GM19463 (cell line): ENCODE measurements at regions not wholly inside any gene's neighbourhood (a gene's known extent, or its start where the extent isn't known, plus 50 kb on each side); places are given as distances from the start of the nearest gene placed in this dataset.

Source experiments
- ATAC-seq: cut with Tn5 transposase; IDR thresholded peaks from one replicate; pipeline ENCODE4 v1.9.1; 2021; ENCODE audit warnings: mild to moderate bottlenecking, moderate library complexity; ENCODE audit not compliant: unreplicated experiment

GRCh38 chr1:208413006-208413405, 168.8 kb upstream of the PLXNA2 start:
- ATAC-seq = no peak

- no peak for ATAC-seq
Measured at GRCh38 chr1:208418667-208419066, 174.5 kb upstream of the PLXNA2 start.

GRCh38 chr1:208419746-208420420, 175.7 kb upstream of the PLXNA2 start:
- no peak for ATAC-seq

- no peak for ATAC-seq
Measured at GRCh38 chr1:208420696-208421095, 176.5 kb upstream of the PLXNA2 start.

GRCh38 chr1:208421486-208421885, 177.3 kb upstream of the PLXNA2 start:
- ATAC-seq = no peak

- ATAC-seq = no peak
Measured at GRCh38 chr1:208423526-208423925, 179.3 kb upstream of the PLXNA2 start.

GRCh38 chr1:208425096-208425495, 180.9 kb upstream of the PLXNA2 start:
- ATAC-seq = no peak

- no peak for ATAC-seq
Measured at GRCh38 chr1:208430220-208430619, 186.0 kb upstream of the PLXNA2 start.

- no peak for ATAC-seq
Measured at GRCh38 chr1:208431721-208432120, 187.5 kb upstream of the PLXNA2 start.

GRCh38 chr1:208432346-208432745, 188.2 kb upstream of the PLXNA2 start:
- no peak for ATAC-seq

- no peak for ATAC-seq
Measured at GRCh38 chr1:208433086-208433485, 188.9 kb upstream of the PLXNA2 start.

GRCh38 chr1:208433971-208434370, 189.8 kb upstream of the PLXNA2 start:
- no peak for ATAC-seq

- no peak for ATAC-seq
Measured at GRCh38 chr1:208437401-208437800, 193.2 kb upstream of the PLXNA2 start.

GRCh38 chr1:208438112-208438699, 194.0 kb upstream of the PLXNA2 start:
- no peak for ATAC-seq

- no peak for ATAC-seq
Measured at GRCh38 chr1:208445758-208446203, 201.6 kb upstream of the PLXNA2 start.

- ATAC-seq = no peak
Measured at GRCh38 chr1:208446271-208446691, 202.1 kb upstream of the PLXNA2 start.

- ATAC-seq = no peak
Measured at GRCh38 chr1:208448425-208448824, 204.2 kb upstream of the PLXNA2 start.

GRCh38 chr1:208449951-208450350, 205.8 kb upstream of the PLXNA2 start:
- no peak for ATAC-seq

GRCh38 chr1:208450958-208451357, 206.8 kb upstream of the PLXNA2 start:
- ATAC-seq = no peak

GRCh38 chr1:208455821-208456220, 211.6 kb upstream of the PLXNA2 start:
- no peak for ATAC-seq

GRCh38 chr1:208456487-208456886, 212.3 kb upstream of the PLXNA2 start:
- no peak for ATAC-seq

GRCh38 chr1:208460823-208461222, 216.6 kb upstream of the PLXNA2 start:
- ATAC-seq = no peak

- ATAC-seq = no peak
Measured at GRCh38 chr1:208461680-208462079, 217.5 kb upstream of the PLXNA2 start.
